Activated naive CD4-positive, alpha-beta T cell treated with anti-CD3 and anti-CD28 coated beads for 36 hours (primary cell): ENCODE measurements at regions not wholly inside any gene's neighbourhood (a gene's known extent, or its start where the extent isn't known, plus 50 kb on each side); places are given as distances from the start of the nearest gene placed in this dataset.

ENCODE experiments used
- CTCF ChIA-PET: fragments of 350-600 bp; sonication (Branson Sonifier 250); formaldehyde crosslinking; loops from one replicate; lab custom pipeline; 2021; ENCODE audit warnings: antibody characterized with exemption; lab: Charles Lee
- DNase-seq: peaks from one replicate; pipeline ENCODE4 v3.0.0-alpha.2; 2020
- H3K27ac Mint-ChIP-seq: one replicate; pipeline ENCODE4 v1.8.0; 2021; ENCODE audit warnings: mild to moderate bottlenecking, mixed read lengths
- H3K27me3 Mint-ChIP-seq: one replicate; pipeline ENCODE4 v1.8.0; 2021; ENCODE audit warnings: low read depth, mixed read lengths
- H3K36me3 Mint-ChIP-seq: one replicate; pipeline ENCODE4 v1.8.0; 2021; ENCODE audit warnings: low read depth, mixed read lengths
- H3K4me1 Mint-ChIP-seq: one replicate; pipeline ENCODE4 v1.8.0; 2021; ENCODE audit warnings: low read depth, mixed read lengths
- H3K4me3 Mint-ChIP-seq: one replicate; pipeline ENCODE4 v1.8.0; 2021; ENCODE audit warnings: mild to moderate bottlenecking, moderate library complexity, mixed read lengths
- H3K9me3 Mint-ChIP-seq: one replicate; pipeline ENCODE4 v1.8.0; 2021; ENCODE audit warnings: mixed read lengths
- intact Hi-C: fragments of 100-400 bp; cut with micrococcal nuclease; formaldehyde crosslinking; loops from one replicate; pipeline ENCODE4 v1.15.1; 2023

- H3K4me3 Mint-ChIP-seq: no peak overlapping the region
- peaks cover 4% of the 10 kb centered on the region for H3K9me3 Mint-ChIP-seq
- H3K27ac Mint-ChIP-seq: no peak overlapping the region
- H3K36me3 Mint-ChIP-seq: no peaks in the 10 kb centered on the region
- CTCF ChIA-PET: no interaction called here
- no peak for DNase-seq
- intact Hi-C loops: no loop called here
- no peaks in the 10 kb centered on the region for H3K4me1 Mint-ChIP-seq
- no peaks in the 10 kb centered on the region for H3K27me3 Mint-ChIP-seq
These were observed 241.2 kb downstream of the PCDH10 start for GRCh38 chr4:133390198-133390855.

GRCh38 chr4:133389029-133389428 is 239.9 kb downstream of the PCDH10 start:
- Mint-ChIP-seq H3K9me3 (no peaks in the 10 kb centered on the region), H3K4me1 (no peaks in the 10 kb centered on the region), H3K4me3 (no peak overlapping the region), H3K27me3 (no peaks in the 10 kb centered on the region), H3K27ac (no peak overlapping the region), H3K36me3 (no peaks in the 10 kb centered on the region)
- CTCF ChIA-PET: no interaction called here
- no peak for DNase-seq
- intact Hi-C loops: no loop called here

DNA sequence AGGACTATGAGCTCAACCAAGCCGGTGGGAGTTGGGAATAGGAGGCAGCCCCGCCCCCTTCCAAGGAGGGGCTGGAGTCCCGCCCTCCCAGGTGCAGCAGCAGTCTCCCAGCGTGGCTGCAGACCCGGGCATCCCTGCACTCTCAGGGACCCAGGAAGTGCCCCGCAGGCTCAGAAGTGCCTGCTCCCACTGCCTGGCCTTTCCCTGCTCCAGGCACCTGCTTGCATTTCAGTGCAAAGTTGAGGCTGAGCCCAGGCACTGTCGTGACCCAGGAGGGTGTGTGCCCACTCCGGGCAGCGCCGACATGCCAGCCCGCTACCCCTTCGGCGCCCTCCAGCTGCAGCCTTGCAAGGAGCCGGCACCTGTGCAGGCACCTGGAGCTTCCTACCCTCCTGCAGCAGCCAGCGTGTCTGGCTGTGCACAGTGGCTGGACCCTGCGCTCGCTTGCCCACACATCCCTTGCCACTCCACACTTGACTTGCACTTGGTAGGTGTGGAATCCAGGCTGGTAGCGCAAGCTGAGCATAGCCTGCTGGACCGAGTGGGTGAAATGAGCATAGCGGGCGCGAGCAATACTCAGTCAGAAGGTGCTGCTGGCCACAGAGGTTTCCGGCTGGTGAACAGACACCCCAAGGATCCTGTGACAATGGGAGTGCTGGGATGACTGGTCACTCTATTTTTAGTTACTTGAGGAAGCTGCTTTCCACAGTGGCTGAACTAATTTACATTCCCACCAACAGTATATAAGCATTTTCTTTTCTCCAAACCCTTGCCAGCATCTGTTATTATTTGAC is 236.3 kb downstream of the PCDH10 start:
- intact Hi-C loops: no loop called here
- DNase-seq: no peak
- CTCF ChIA-PET: no interaction called here
- Mint-ChIP-seq H3K36me3 (no peaks in the 10 kb centered on the region), H3K9me3 (peaks cover 1% of the 10 kb centered on the region), H3K27ac (no peak overlapping the region), H3K27me3 (no peaks in the 10 kb centered on the region), H3K4me1 (no peaks in the 10 kb centered on the region), H3K4me3 (no peak overlapping the region)

DNA sequence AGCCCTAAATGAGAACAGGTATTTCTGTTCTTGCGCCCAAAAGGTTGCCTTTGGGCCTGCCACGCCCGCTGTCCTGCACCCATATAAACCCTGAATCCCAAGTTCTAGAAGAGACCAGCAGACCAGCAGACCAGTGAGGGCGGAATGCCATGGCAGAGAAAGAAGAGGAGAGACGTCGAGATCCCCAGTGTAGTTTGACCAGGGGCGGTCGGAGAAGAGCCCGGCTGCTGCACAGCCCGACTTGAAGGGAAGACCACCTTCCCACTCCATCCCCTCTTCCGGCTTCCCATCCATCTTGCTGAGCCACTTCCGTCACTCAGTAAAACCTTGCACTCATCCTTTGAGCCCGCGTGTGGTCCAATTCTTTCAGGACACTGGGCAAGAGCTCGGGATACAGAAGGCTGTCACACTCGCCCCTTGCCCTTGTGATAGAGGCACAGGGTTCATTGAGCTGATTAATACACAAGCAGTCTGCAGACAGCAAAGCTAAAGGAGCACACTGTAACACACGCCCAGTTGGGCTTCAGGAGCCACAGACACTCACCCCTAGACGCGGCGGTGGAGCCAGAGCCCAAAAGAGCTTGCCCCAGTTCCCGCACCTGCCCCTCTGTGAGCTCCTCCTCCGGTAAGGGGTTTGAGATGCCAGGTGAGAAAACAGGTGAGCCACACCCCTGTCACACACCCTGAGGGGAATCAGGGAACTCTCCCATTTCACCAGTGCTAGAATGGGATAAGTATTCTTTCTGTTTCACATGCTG is 230.8 kb downstream of the PCDH10 start:
- no peaks in the 10 kb centered on the region for H3K27me3 Mint-ChIP-seq
- H3K27ac Mint-ChIP-seq: no peak overlapping the region
- intact Hi-C loops: no loop called here
- CTCF ChIA-PET: no interaction called here
- DNase-seq: no peak
- H3K4me1 Mint-ChIP-seq: no peaks in the 10 kb centered on the region
- no peaks in the 10 kb centered on the region for H3K36me3 Mint-ChIP-seq
- H3K9me3 Mint-ChIP-seq: peaks cover 10% of the 10 kb centered on the region
- H3K4me3 Mint-ChIP-seq: no peak overlapping the region

DNA sequence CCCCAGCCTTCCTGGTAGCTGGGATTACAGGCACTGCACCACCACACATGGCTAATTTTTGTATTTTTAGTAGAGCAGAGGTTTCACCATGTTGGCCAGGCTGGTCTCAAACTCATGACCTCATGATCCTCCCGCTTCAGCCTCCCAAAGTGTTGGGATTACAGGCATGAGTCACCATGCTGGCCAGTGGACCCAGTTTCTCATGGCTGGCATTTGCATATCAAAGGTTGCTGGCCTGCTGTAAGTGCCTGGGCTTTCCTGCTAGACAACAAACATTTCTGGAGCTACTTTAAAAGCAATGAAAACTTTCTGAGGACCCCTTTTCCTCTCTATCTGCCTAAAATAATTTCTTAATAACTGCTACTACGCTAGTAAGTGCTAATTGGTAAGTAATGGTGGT is 228.2 kb downstream of the PCDH10 start:
- DNase-seq: no peak
- H3K9me3 Mint-ChIP-seq: peaks cover 11% of the 10 kb centered on the region
- no peaks in the 10 kb centered on the region for H3K4me1 Mint-ChIP-seq
- no peaks in the 10 kb centered on the region for H3K36me3 Mint-ChIP-seq
- CTCF ChIA-PET: no interaction called here
- H3K4me3 Mint-ChIP-seq: no peak overlapping the region
- no peaks in the 10 kb centered on the region for H3K27me3 Mint-ChIP-seq
- H3K27ac Mint-ChIP-seq: no peak overlapping the region
- intact Hi-C loops: no loop called here

DNA sequence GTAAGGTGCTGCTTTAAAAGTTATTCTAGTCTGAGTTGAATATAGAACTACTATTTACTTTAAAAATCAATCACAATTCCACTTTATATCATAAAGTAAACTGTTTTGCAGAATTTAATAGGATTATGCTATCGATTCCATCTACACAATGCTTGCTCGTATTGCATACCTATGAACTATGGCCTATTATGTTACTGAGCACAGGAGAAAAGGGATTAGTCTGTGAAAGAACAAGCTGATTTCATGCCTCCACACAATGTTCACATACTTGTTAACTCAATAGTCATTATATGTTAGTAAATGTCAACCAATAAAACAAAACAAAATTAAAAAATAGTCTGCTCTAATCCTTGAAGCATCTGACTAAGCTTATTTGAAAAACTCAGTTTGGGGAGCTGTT is 223.6 kb downstream of the PCDH10 start:
- Mint-ChIP-seq H3K4me3 (no peak overlapping the region), H3K9me3 (peaks cover 9% of the 10 kb centered on the region), H3K36me3 (no peaks in the 10 kb centered on the region), H3K4me1 (no peaks in the 10 kb centered on the region), H3K27me3 (no peaks in the 10 kb centered on the region), H3K27ac (no peak overlapping the region)
- CTCF ChIA-PET: no interaction called here
- intact Hi-C loops: no loop called here
- DNase-seq: no peak

- Mint-ChIP-seq H3K4me3 (no peak overlapping the region), H3K4me1 (no peaks in the 10 kb centered on the region), H3K9me3 (peaks cover 7% of the 10 kb centered on the region), H3K27me3 (no peaks in the 10 kb centered on the region), H3K36me3 (no peaks in the 10 kb centered on the region), H3K27ac (no peak overlapping the region)
- no peak for DNase-seq
- intact Hi-C loops: no loop called here
- CTCF ChIA-PET: no interaction called here
These were observed 206.5 kb downstream of the PCDH10 start for GRCh38 chr4:133355633-133356032.

- intact Hi-C loops: no loop called here
- no peak overlapping the region for H3K4me3 Mint-ChIP-seq
- H3K4me1 Mint-ChIP-seq: no peaks in the 10 kb centered on the region
- no peaks in the 10 kb centered on the region for H3K36me3 Mint-ChIP-seq
- no peaks in the 10 kb centered on the region for H3K27me3 Mint-ChIP-seq
- no peak overlapping the region for H3K27ac Mint-ChIP-seq
- H3K9me3 Mint-ChIP-seq: peaks cover 6% of the 10 kb centered on the region
- CTCF ChIA-PET: no interaction called here
- DNase-seq: no peak
These were observed 198.3 kb downstream of the PCDH10 start for GRCh38 chr4:133347409-133347808.

GRCh38 chr4:133324491-133324890 is 175.4 kb downstream of the PCDH10 start:
- Mint-ChIP-seq H3K4me1 (no peaks in the 10 kb centered on the region), H3K27ac (no peak overlapping the region), H3K36me3 (no peaks in the 10 kb centered on the region), H3K27me3 (no peaks in the 10 kb centered on the region), H3K9me3 (peaks cover 4% of the 10 kb centered on the region), H3K4me3 (no peak overlapping the region)
- intact Hi-C loops: no loop called here
- CTCF ChIA-PET: no interaction called here
- DNase-seq: no peak

GRCh38 chr4:133323670-133324069 is 174.6 kb downstream of the PCDH10 start:
- Mint-ChIP-seq H3K36me3 (no peaks in the 10 kb centered on the region), H3K4me1 (no peaks in the 10 kb centered on the region), H3K9me3 (peaks cover 4% of the 10 kb centered on the region), H3K4me3 (no peak overlapping the region), H3K27me3 (no peaks in the 10 kb centered on the region), H3K27ac (no peak overlapping the region)
- intact Hi-C loops: no loop called here
- DNase-seq: no peak
- CTCF ChIA-PET: no interaction called here

- intact Hi-C loops: no loop called here
- Mint-ChIP-seq H3K27ac (no peak overlapping the region), H3K4me3 (no peak overlapping the region), H3K27me3 (no peaks in the 10 kb centered on the region), H3K36me3 (no peaks in the 10 kb centered on the region), H3K9me3 (peaks cover 4% of the 10 kb centered on the region), H3K4me1 (no peaks in the 10 kb centered on the region)
- DNase-seq: no peak
- CTCF ChIA-PET: no interaction called here
These were observed 171.6 kb downstream of the PCDH10 start for GRCh38 chr4:133320576-133321170.

GRCh38 chr4:133316909-133317308 is 167.8 kb downstream of the PCDH10 start:
- Mint-ChIP-seq H3K27me3 (no peaks in the 10 kb centered on the region), H3K4me3 (no peak overlapping the region), H3K9me3 (no peaks in the 10 kb centered on the region), H3K4me1 (no peaks in the 10 kb centered on the region), H3K36me3 (no peaks in the 10 kb centered on the region), H3K27ac (no peak overlapping the region)
- intact Hi-C loops: no loop called here
- DNase-seq: no peak
- CTCF ChIA-PET: no interaction called here
